ENCODE measurements at regions not wholly inside any gene's neighbourhood (a gene's known extent, or its start where the extent isn't known, plus 50 kb on each side); places are given as distances from the start of the nearest gene placed in this dataset.

- no peak overlapping the region for H3K4me3 Mint-ChIP-seq (ENCODE audit: unreplicated experiment)
- DNase-seq, result no peak
- peaks cover 3% of the 10 kb centered on the region for H3K27me3 Mint-ChIP-seq (ENCODE audit: unreplicated experiment)
- H3K27ac Mint-ChIP-seq (ENCODE audit: unreplicated experiment), result no peak overlapping the region
- peaks cover 16% of the 10 kb centered on the region for H3K36me3 Mint-ChIP-seq (ENCODE audit: unreplicated experiment)
- H3K4me1 Mint-ChIP-seq (ENCODE audit: low read depth, unreplicated experiment), result no peaks in the 10 kb centered on the region
- TF ChIP-seq, protein P1, sequence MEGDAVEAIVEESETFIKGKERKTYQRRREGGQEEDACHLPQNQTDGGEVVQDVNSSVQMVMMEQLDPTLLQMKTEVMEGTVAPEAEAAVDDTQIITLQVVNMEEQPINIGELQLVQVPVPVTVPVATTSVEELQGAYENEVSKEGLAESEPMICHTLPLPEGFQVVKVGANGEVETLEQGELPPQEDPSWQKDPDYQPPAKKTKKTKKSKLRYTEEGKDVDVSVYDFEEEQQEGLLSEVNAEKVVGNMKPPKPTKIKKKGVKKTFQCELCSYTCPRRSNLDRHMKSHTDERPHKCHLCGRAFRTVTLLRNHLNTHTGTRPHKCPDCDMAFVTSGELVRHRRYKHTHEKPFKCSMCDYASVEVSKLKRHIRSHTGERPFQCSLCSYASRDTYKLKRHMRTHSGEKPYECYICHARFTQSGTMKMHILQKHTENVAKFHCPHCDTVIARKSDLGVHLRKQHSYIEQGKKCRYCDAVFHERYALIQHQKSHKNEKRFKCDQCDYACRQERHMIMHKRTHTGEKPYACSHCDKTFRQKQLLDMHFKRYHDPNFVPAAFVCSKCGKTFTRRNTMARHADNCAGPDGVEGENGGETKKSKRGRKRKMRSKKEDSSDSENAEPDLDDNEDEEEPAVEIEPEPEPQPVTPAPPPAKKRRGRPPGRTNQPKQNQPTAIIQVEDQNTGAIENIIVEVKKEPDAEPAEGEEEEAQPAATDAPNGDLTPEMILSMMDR (IDR thresholded peaks at IDR 0.05; ENCODE audit: partially characterized antibody, unreplicated experiment), result no peak
- H3K9me3 Mint-ChIP-seq (ENCODE audit: unreplicated experiment), result peaks cover 4% of the 10 kb centered on the region
Measured at GRCh38 chr5:56339732-56340131, 106.6 kb upstream of the ANKRD55 start.

GRCh38 chr5:56337715-56338319 is 104.7 kb upstream of the ANKRD55 start:
- H3K4me3 Mint-ChIP-seq (ENCODE audit: unreplicated experiment), result no peak overlapping the region
- H3K27me3 Mint-ChIP-seq (ENCODE audit: unreplicated experiment), result no peaks in the 10 kb centered on the region
- peaks cover 27% of the 10 kb centered on the region for H3K36me3 Mint-ChIP-seq (ENCODE audit: unreplicated experiment)
- H3K27ac Mint-ChIP-seq (ENCODE audit: unreplicated experiment), result no peak overlapping the region
- no peaks in the 10 kb centered on the region for H3K4me1 Mint-ChIP-seq (ENCODE audit: low read depth, unreplicated experiment)
- peaks cover 2% of the 10 kb centered on the region for H3K9me3 Mint-ChIP-seq (ENCODE audit: unreplicated experiment)
- DNase-seq, result no peak
- TF ChIP-seq, protein P1 (IDR thresholded peaks at IDR 0.05; ENCODE audit: partially characterized antibody, unreplicated experiment), result no peak

DNA sequence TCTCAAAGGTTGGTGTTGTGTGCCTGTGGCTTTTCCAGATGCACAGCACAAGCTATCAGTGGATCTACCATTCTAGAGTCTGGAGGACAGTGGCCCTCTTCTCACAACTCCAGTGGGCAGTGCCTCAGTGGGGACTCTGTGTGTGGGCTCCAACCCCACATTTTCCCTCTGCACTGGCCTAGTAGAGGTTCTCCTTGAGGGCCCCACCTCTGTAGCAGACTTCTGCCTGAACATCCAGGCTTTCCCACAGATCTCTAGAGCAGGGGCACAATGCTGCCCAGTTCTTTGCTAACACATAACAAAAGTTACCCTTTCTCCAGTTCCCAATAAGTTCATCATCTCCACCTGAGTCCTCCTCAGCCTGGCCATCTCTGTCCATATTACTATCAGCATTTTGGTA is 102.1 kb upstream of the ANKRD55 start:
- peaks cover 27% of the 10 kb centered on the region for H3K36me3 Mint-ChIP-seq (ENCODE audit: unreplicated experiment)
- H3K27ac Mint-ChIP-seq (ENCODE audit: unreplicated experiment), result no peak overlapping the region
- no peaks in the 10 kb centered on the region for H3K4me1 Mint-ChIP-seq (ENCODE audit: low read depth, unreplicated experiment)
- H3K4me3 Mint-ChIP-seq (ENCODE audit: unreplicated experiment), result no peak overlapping the region
- peaks cover 2% of the 10 kb centered on the region for H3K9me3 Mint-ChIP-seq (ENCODE audit: unreplicated experiment)
- no peak for DNase-seq
- TF ChIP-seq, protein P1 (IDR thresholded peaks at IDR 0.05; ENCODE audit: partially characterized antibody, unreplicated experiment), result no peak
- peaks cover 2% of the 10 kb centered on the region for H3K27me3 Mint-ChIP-seq (ENCODE audit: unreplicated experiment)

GRCh38 chr5:56330806-56331205 is 97.7 kb upstream of the ANKRD55 start:
- Mint-ChIP-seq H3K4me3 (ENCODE audit: unreplicated experiment) (no peak overlapping the region), H3K36me3 (ENCODE audit: unreplicated experiment) (peaks cover 17% of the 10 kb centered on the region), H3K27me3 (ENCODE audit: unreplicated experiment) (peaks cover 2% of the 10 kb centered on the region), H3K27ac (ENCODE audit: unreplicated experiment) (no peak overlapping the region), H3K9me3 (ENCODE audit: unreplicated experiment) (peaks cover 2% of the 10 kb centered on the region), H3K4me1 (ENCODE audit: low read depth, unreplicated experiment) (no peaks in the 10 kb centered on the region)
- no peak for DNase-seq
- TF ChIP-seq, protein P1 (IDR thresholded peaks at IDR 0.05; ENCODE audit: partially characterized antibody, unreplicated experiment), result no peak

GRCh38 chr5:56330167-56330566 is 97.0 kb upstream of the ANKRD55 start:
- Mint-ChIP-seq H3K9me3 (ENCODE audit: unreplicated experiment) (no peaks in the 10 kb centered on the region), H3K27ac (ENCODE audit: unreplicated experiment) (no peak overlapping the region), H3K4me3 (ENCODE audit: unreplicated experiment) (no peak overlapping the region), H3K27me3 (ENCODE audit: unreplicated experiment) (peaks cover 2% of the 10 kb centered on the region), H3K4me1 (ENCODE audit: low read depth, unreplicated experiment) (no peaks in the 10 kb centered on the region), H3K36me3 (ENCODE audit: unreplicated experiment) (peaks cover 11% of the 10 kb centered on the region)
- TF ChIP-seq, protein P1 (IDR thresholded peaks at IDR 0.05; ENCODE audit: partially characterized antibody, unreplicated experiment), result no peak
- DNase-seq, result no peak

All from glutamatergic neuron (in vitro differentiated cells).